Activated T-helper 1 cell treated with anti-CD3 and anti-CD28 coated beads, Interleukin-12 subunit alpha, Interleukin-12 subunit beta, Interleukin-2, Interleukin-4 antibody, amounts not matched to agents 30 ng/mL and 10 ng/mL and 1 ng/mL, durations not matched to agents 14 hours and 24 hours and 36 hours (primary cell): ENCODE measurements at regions not wholly inside any gene's neighbourhood (a gene's known extent, or its start where the extent isn't known, plus 50 kb on each side); places are given as distances from the start of the nearest gene placed in this dataset.

Experiments
- DNase-seq: peaks from one replicate; pipeline ENCODE4 v3.0.0; 2021; ENCODE audit warnings: low spot score
- H3K27ac Mint-ChIP-seq: one replicate; pipeline ENCODE4 v1.8.0; 2021; ENCODE audit warnings: mild to moderate bottlenecking, mixed read lengths
- H3K27me3 Mint-ChIP-seq: one replicate; pipeline ENCODE4 v1.8.0; 2022; ENCODE audit warnings: mild to moderate bottlenecking, moderate library complexity, mixed read lengths; ENCODE audit not compliant: insufficient read depth
- H3K36me3 Mint-ChIP-seq: one replicate; pipeline ENCODE4 v1.8.0; 2021; ENCODE audit warnings: low read depth, mixed read lengths
- H3K4me1 Mint-ChIP-seq: one replicate; pipeline ENCODE4 v1.8.0; 2021; ENCODE audit warnings: low read depth, mixed read lengths
- H3K4me3 Mint-ChIP-seq: one replicate; pipeline ENCODE4 v1.8.0; 2021; ENCODE audit warnings: mild to moderate bottlenecking, moderate library complexity, mixed read lengths
- H3K9me3 Mint-ChIP-seq: one replicate; pipeline ENCODE4 v1.8.0; 2021; ENCODE audit warnings: mixed read lengths
- intact Hi-C: fragments of 100-400 bp; cut with micrococcal nuclease; formaldehyde crosslinking; loops from one replicate; pipeline ENCODE4 v1.15.1; 2024

- DNase-seq: no peak
- Mint-ChIP-seq H3K36me3 (no peaks in the 10 kb centered on the region), H3K4me3 (no peak overlapping the region), H3K4me1 (no peaks in the 10 kb centered on the region), H3K9me3 (no peaks in the 10 kb centered on the region), H3K27me3 (no peaks in the 10 kb centered on the region), H3K27ac (no peak overlapping the region)
- intact Hi-C loops: no loop called here
Observed at GRCh38 chr2:164143183-164143930, 407.5 kb upstream of the FIGN start.

- Mint-ChIP-seq H3K36me3 (no peaks in the 10 kb centered on the region), H3K27me3 (no peaks in the 10 kb centered on the region), H3K27ac (no peak overlapping the region), H3K9me3 (no peaks in the 10 kb centered on the region), H3K4me3 (no peak overlapping the region), H3K4me1 (no peaks in the 10 kb centered on the region)
- intact Hi-C loops: no loop called here
- DNase-seq: no peak
Observed at GRCh38 chr2:164142755-164143154, 406.9 kb upstream of the FIGN start.

GRCh38 chr2:164141271-164141670 lies 405.5 kb upstream of the FIGN start:
- no peaks in the 10 kb centered on the region for H3K36me3 Mint-ChIP-seq
- H3K4me1 Mint-ChIP-seq: no peaks in the 10 kb centered on the region
- no peaks in the 10 kb centered on the region for H3K9me3 Mint-ChIP-seq
- no peaks in the 10 kb centered on the region for H3K27me3 Mint-ChIP-seq
- no peak overlapping the region for H3K27ac Mint-ChIP-seq
- H3K4me3 Mint-ChIP-seq: no peak overlapping the region
- no peak for DNase-seq
- intact Hi-C loops: no loop called here

- H3K27me3 Mint-ChIP-seq: no peaks in the 10 kb centered on the region
- no peak for DNase-seq
- H3K9me3 Mint-ChIP-seq: no peaks in the 10 kb centered on the region
- H3K4me3 Mint-ChIP-seq: no peak overlapping the region
- H3K36me3 Mint-ChIP-seq: no peaks in the 10 kb centered on the region
- no peak overlapping the region for H3K27ac Mint-ChIP-seq
- H3K4me1 Mint-ChIP-seq: no peaks in the 10 kb centered on the region
- intact Hi-C loops: no loop called here
Observed at GRCh38 chr2:164138750-164139149, 402.9 kb upstream of the FIGN start.

- H3K4me1 Mint-ChIP-seq: no peaks in the 10 kb centered on the region
- intact Hi-C loops: no loop called here
- H3K27ac Mint-ChIP-seq: no peak overlapping the region
Observed at GRCh38 chr2:164134336-164134735, 398.5 kb upstream of the FIGN start.

GRCh38 chr2:164127971-164128527 lies 392.2 kb upstream of the FIGN start:
- Mint-ChIP-seq H3K27me3 (no peaks in the 10 kb centered on the region), H3K36me3 (no peaks in the 10 kb centered on the region), H3K9me3 (no peaks in the 10 kb centered on the region), H3K27ac (no peak overlapping the region), H3K4me1 (no peaks in the 10 kb centered on the region), H3K4me3 (no peak overlapping the region)
- intact Hi-C loops: no loop called here
- no peak for DNase-seq

More at GRCh38 chr2:164134336-164134735, 398.5 kb upstream of the FIGN start:
- H3K9me3 Mint-ChIP-seq: no peaks in the 10 kb centered on the region
- H3K36me3 Mint-ChIP-seq: no peaks in the 10 kb centered on the region
- no peak overlapping the region for H3K4me3 Mint-ChIP-seq
- H3K27me3 Mint-ChIP-seq: no peaks in the 10 kb centered on the region
- no peak for DNase-seq

- Mint-ChIP-seq H3K9me3 (no peaks in the 10 kb centered on the region), H3K4me1 (no peaks in the 10 kb centered on the region)
- intact Hi-C loops: no loop called here
Observed at GRCh38 chr2:164126960-164127660, 391.3 kb upstream of the FIGN start.

GRCh38 chr2:164115806-164116205 lies 380.0 kb upstream of the FIGN start:
- Mint-ChIP-seq H3K4me1 (no peaks in the 10 kb centered on the region), H3K36me3 (no peaks in the 10 kb centered on the region), H3K9me3 (no peaks in the 10 kb centered on the region), H3K27ac (no peak overlapping the region), H3K4me3 (no peak overlapping the region), H3K27me3 (no peaks in the 10 kb centered on the region)
- no peak for DNase-seq
- intact Hi-C loops: no loop called here

More at GRCh38 chr2:164126960-164127660, 391.3 kb upstream of the FIGN start:
- Mint-ChIP-seq H3K36me3 (no peaks in the 10 kb centered on the region), H3K27ac (no peak overlapping the region), H3K27me3 (no peaks in the 10 kb centered on the region), H3K4me3 (no peak overlapping the region)
- no peak for DNase-seq

- no peaks in the 10 kb centered on the region for H3K9me3 Mint-ChIP-seq
- H3K27ac Mint-ChIP-seq: no peak overlapping the region
- no peaks in the 10 kb centered on the region for H3K36me3 Mint-ChIP-seq
- no peaks in the 10 kb centered on the region for H3K27me3 Mint-ChIP-seq
- DNase-seq: no peak
- intact Hi-C loops: no loop called here
- no peak overlapping the region for H3K4me3 Mint-ChIP-seq
- no peaks in the 10 kb centered on the region for H3K4me1 Mint-ChIP-seq
Observed at GRCh38 chr2:164114937-164115336, 379.1 kb upstream of the FIGN start.

- Mint-ChIP-seq H3K27me3 (no peaks in the 10 kb centered on the region), H3K4me1 (no peaks in the 10 kb centered on the region), H3K9me3 (no peaks in the 10 kb centered on the region), H3K36me3 (no peaks in the 10 kb centered on the region), H3K27ac (no peak overlapping the region), H3K4me3 (no peak overlapping the region)
- intact Hi-C loops: no loop called here
- DNase-seq: no peak
Observed at GRCh38 chr2:164112105-164112504, 376.3 kb upstream of the FIGN start.

- Mint-ChIP-seq H3K4me1 (no peaks in the 10 kb centered on the region), H3K27me3 (no peaks in the 10 kb centered on the region), H3K9me3 (no peaks in the 10 kb centered on the region), H3K36me3 (no peaks in the 10 kb centered on the region), H3K27ac (no peak overlapping the region), H3K4me3 (no peak overlapping the region)
- intact Hi-C loops: no loop called here
- no peak for DNase-seq
Observed at GRCh38 chr2:164110515-164110914, 374.7 kb upstream of the FIGN start.

- H3K9me3 Mint-ChIP-seq: no peaks in the 10 kb centered on the region
- H3K27ac Mint-ChIP-seq: no peak overlapping the region
- no peak for DNase-seq
- intact Hi-C loops: no loop called here
- no peaks in the 10 kb centered on the region for H3K36me3 Mint-ChIP-seq
- no peaks in the 10 kb centered on the region for H3K27me3 Mint-ChIP-seq
- H3K4me3 Mint-ChIP-seq: no peak overlapping the region
- no peaks in the 10 kb centered on the region for H3K4me1 Mint-ChIP-seq
Observed at GRCh38 chr2:164109006-164109405, 373.2 kb upstream of the FIGN start.

- no peak for DNase-seq
Observed at GRCh38 chr2:164103271-164103670, 367.5 kb upstream of the FIGN start.

More at GRCh38 chr2:164103271-164103670, 367.5 kb upstream of the FIGN start:
- H3K4me3 Mint-ChIP-seq: no peak overlapping the region
- no peaks in the 10 kb centered on the region for H3K4me1 Mint-ChIP-seq
- intact Hi-C loops: no loop called here
- no peaks in the 10 kb centered on the region for H3K9me3 Mint-ChIP-seq
- H3K27ac Mint-ChIP-seq: no peak overlapping the region
- no peaks in the 10 kb centered on the region for H3K36me3 Mint-ChIP-seq
- H3K27me3 Mint-ChIP-seq: no peaks in the 10 kb centered on the region
